ENCODE measurements at regions not wholly inside any gene's neighbourhood (a gene's known extent, or its start where the extent isn't known, plus 50 kb on each side); places are given as distances from the start of the nearest gene placed in this dataset.
"Not testable (repeated sequence)": the region's sequence is repeated elsewhere in the genome, so short reads cannot be mapped to it uniquely, and the experiment has no call there.

DNA sequence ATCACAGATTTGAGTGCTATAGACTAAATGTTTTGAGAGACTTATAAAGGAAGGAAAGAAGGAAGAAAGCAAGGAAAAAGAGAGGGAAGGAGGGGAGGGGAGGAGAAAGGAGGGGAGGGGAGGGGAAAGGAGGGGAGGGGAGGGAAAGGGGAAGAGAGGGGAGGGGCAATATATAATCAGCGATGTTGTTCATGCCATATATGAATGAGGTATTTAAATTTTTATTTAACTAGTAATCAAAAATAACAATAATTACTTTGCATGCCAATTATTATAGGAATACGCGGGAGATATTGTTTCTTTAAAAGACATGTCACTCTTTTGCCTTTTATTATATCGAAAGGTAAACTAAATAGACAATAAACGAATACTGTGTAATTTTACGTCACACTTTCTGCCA, 1029.7 kb downstream of the FAT4 start:
- no peak for DNase-seq (ENCODE audit: low spot score)

DNA sequence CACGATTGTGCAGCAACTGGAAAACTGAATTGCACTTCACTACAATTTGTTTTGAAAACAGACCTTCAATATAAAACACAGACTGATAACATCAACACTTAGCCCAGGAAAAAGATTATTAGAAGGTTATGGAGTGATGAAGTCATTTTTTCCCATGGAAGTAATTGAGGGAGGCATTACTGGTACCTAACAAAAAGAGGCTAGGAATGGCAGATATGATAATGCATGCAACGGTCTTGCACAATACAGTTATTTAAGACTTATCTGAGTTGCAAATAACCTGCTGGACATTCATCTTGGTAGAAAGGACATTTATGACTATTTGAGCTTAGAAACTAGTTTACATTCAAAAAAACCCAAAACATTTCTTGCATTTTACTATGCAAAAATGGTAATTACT, 1031.9 kb downstream of the FAT4 start:
- DNase-seq (ENCODE audit: low spot score), result no peak

DNA sequence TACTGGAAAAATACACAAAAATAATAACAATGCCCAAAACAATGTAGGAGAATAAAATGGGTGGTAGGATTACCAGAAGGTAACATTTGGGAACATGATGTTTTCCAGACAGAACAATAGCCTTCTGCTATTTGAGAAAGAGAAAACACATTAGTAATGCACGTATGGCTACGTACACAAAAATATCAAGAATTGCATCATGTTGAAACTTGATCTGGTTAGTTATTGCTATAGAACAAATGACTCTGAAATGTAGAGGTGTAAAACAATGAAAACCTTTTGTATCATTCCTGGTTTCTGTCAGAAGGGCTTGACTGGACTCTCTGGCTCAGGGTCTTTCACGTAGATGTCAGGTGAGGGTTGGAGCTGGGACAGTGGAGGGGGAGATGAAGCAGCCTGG, 1040.0 kb downstream of the FAT4 start:
- DNase-seq (ENCODE audit: low spot score), result no peak

DNA sequence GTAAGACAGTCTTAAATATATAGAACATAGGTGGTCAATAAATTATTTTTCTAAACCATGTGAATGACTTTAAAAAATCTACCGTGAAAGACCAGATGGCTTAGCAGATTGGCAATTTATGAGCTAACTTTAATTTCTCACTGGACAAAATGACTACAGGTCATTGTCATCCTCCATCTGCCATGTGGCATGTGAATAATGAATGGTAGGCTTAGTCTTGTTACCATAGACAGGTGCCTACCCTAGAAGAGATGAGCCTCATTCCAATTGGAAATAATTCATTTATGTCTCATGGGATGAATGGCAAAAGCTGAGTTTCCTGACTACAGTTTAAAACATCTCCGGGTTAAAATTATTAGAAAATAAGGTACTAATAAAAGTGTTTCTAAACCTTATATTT, 1043.3 kb downstream of the FAT4 start:
- no peak for DNase-seq (ENCODE audit: low spot score)

DNA sequence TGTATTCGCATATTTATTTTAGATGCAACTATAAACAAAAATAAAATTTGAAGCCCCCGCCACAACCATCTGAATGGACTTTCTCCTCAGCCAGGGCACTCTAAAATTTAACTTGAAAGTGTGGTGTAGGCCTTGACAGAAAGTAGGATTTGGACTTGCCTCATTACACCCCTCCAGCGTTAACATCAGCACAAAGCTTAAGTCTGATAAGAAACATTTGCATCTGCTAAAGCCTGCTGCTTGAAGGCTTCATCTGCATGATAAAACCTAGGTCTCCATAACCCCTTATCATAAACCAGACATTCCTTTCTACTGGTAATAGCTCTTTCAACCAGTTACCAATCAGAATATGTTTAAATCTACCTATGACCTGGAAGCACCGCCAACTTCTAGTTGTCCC, 1046.5 kb downstream of the FAT4 start:
- no peak for DNase-seq (ENCODE audit: low spot score)

DNA sequence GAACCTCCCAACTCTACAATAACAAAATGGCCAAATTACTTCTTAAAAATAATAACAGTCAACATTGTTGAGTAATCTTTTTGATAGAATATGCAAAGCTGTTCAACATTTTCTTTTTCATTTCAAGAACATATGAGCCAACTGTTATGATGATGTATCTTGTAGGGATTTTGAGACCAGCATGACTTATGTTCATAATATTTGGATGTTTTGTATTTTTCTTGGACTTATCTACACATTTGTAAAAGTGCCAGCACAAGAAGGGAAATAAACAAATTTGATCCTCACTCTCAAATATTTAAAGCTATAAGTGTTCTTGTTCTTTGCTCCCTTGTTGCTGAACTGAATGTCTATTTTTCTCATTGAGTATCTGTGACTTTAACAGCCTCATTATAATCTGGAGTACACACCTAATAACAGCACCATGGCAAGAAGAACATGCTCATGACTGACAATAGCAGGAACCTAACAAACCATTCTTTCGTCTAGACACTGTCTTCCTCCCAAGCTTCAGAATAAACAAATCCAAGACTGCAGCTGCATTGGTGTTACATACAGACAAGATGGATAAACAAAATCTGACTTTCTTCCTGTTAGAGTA, 1049.7 kb downstream of the FAT4 start:
- DNase-seq (ENCODE audit: low spot score), result no peak

DNA sequence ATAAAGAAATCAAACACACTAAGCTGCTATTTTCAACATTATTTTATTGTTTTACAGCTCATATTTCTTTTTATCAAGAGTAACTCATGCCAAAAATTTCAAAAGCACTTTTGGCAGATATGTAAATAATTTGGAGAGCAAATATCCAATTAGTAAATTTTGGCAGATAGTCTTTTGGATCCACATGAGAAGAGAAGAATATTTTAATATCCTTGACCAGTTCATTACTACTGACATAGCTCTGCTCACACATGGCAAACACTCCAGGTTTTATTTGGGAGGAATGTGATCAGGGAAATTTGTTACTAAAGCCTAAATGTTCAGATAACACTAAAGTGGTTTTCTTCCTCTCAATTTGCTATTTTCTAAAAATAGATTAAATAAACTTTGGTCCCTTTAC, 1054.3 kb downstream of the FAT4 start:
- DNase-seq (ENCODE audit: low spot score), result no peak

DNA sequence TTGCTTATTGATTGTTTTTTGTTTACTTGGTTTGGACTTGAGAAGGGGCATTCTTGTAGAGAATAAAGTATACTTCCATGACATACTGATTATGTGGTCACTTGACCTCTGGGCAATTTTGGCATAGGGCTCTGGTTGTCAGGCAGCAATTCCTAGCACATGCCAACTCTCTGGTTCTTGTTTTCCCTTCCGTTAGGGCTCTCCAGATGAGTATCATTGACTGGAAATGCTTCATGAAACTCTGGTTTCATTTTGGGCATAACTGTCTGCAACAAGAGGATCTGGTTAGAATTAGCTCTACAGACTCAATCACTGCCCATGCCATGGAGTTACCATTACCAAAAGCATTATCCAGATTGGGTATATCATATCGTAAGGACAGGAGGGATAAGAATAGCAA, 1057.9 kb downstream of the FAT4 start:
- DNase-seq (ENCODE audit: low spot score), result no peak

DNA sequence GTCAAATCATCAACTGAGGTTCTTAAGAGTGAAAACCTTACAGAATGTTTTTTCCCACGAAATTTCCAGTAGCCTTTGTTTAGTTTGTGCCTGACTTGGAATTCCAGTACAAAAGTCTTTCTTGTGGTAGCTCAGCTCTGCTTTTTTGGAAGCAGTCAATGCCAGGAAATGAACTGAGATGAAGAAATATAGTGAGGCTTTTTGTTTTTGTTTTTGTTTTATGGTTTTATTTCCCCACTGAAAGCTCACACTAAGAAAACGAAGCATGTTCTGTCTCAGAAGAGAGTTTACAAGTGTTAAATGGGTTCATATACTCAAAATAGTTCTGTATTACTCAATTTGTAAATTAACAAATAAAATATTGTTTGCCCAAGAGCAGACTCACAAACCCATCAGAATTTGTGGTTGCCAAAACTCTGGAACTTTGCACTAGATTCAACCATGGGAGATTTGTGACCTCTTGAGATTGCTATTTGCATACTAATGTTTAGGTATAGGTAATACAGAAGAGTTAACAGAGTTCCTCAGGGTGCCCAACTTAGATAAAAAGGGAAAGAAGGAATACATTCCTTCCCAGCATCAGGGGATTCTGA, 1060.8 kb downstream of the FAT4 start:
- no peak for DNase-seq (ENCODE audit: low spot score)

DNA sequence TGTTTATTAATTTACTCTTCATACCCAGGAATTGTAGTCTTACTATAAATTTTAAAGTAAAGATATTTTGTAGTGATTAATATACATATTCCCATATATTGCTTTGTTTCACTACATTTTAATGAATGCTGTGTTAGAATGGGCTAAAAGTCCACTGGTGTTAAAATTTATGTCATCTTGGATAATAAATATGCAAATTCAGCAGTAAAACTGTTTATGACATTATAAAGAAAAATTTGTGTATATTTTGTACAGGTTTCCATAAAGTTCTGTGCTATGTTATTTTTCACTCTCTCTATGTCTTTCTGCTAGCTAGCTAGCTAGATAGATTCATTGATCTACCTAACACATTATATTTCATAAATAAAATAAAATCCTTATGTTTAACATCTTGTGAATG, 1071.2 kb downstream of the FAT4 start:
- no peak for DNase-seq (ENCODE audit: low spot score)

DNA sequence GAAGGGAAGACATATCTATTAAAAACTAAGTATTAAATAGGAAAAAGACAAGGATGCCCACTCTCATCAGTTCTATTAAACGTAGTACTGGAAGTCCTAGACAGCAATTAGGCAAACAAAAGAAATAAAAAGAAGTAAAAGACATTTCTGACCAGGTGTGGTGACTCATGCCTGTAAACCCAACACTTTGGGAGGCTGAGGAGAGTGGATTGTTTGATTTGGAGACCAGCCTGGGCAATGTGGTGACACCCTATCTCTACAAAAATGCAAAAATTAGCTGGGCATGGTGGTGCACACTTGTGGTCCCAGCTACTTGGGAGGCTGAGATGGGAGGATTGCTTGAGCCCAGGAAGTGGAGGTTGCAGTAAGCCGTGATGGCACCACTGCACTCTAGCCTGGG, 1071.8 kb downstream of the FAT4 start:
- DNase-seq (ENCODE audit: low spot score), result no peak

DNA sequence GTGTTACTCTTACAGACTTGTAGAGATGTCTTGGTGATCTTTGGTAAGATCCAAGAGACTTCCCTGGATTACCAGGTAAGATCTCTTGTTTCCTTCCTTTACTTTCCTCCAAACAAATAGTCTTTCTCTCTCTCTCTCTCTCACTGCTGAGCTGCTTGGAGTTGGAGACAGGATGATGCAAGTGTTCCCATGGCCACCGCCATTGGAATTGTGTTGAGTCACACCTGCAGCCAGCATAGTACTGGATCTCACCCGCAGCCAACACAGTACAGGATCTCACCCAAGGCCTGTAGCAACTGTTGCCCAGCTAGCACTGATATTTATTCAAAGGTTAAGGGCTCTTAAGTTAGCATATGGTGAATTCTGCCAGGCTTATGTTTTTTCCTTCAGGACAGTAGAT, 1080.9 kb downstream of the FAT4 start:
- DNase-seq (ENCODE audit: low spot score), result no peak

DNA sequence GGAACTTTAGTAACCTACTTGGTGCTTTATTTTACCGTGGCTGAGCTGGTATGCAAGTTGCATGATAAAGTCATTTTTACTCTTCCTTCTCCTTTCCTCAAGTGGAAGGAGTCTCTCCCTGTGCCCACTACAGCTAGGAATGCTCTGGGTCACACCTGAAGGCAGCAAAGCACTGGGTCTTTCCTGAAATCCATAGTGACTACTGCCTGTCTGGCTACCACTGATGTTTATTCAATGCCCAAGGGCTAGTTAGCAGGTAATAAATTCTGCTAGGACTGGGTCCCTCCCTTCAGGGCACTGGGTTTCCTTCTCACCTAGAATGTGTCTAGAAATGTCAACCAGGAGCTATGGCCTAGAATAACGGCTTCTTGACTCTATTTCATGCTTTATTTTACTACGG, 1081.4 kb downstream of the FAT4 start:
- no peak for DNase-seq (ENCODE audit: low spot score)

DNA sequence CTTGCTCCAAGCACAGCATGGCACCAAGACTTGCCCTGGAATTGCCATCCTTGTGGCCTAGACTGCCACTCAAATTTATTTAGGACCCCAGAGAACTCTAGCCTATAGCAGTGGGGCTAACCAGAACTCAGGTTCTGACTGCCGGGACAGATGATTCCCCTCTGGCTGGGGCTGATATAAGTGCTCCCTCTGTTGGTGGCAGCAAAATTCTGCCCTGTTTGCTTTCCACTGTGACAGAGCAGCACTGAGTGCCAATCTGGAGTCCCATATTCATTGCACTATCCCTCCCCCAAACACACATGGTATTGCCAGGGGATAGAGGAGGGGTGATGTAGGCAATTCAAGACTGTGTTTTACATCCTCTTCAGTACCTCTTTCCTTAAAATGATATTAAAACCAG, 1081.9 kb downstream of the FAT4 start:
- DNase-seq (ENCODE audit: low spot score), result no peak

DNA sequence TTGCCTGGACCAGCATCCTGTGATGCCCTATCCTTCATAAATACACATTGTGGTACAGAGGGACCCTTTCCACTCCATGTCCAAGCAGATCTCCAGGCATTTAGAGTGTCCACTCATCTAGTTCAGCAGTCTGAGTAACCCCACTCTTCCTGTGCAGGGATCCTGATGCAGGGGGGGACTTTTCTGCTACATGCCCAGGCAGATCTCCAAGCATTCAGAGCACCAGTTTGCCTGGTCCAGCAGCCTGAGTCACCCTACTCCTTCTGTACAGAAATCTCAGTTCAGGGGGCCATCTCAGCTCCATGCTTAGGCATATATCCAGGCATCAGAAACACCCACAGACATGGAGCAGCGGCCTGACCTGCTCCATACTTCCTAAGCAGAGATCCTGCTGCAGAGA, 1089.8 kb downstream of the FAT4 start:
- DNase-seq (ENCODE audit: low spot score), result peak; percentile 7

DNA sequence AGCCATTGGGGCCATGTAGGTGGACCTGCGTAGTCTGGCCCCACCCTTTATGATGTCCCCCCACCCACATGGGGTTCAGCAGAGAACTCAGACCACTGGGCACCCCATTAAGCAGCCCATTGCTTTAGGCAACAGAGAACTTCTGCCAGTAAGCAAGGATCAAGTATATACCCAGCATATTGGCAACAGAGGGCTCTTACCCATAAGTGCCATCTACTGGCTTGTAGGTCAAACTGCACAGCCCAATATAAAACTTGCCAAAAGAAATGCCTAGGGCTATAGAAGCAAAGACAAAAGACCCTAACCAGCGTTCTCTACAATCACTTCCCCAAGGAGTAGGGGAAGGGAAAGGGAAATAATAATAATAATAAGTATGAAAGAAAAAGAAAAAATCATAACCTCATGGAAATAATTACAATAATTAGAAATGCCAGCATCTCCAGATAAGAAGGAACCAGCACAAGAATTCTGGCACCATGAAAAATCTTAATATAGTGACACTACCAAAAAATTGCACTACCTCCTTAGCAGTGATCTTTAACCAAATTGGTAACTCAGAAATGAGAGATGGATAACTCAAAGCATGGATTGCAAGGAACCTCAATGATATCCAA, 1090.7 kb downstream of the FAT4 start:
- no peak for DNase-seq (ENCODE audit: low spot score)

DNA sequence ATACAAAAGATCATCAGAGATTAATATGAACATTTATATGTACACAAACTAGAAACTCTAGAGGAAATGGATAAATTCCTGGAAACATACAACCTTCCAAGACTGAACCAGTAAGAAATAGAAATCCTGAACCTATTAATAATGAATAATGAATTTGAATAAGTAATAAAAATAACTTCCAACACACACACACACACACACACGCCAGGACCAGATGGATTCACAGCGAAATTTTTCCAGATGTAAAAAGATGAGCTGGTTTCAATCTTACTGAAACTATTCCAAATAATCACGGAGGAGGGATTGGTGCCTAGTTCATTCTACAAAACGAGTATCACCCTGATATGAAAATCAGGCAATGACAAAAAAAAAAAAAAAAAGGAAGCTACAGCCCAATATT, 1095.0 kb downstream of the FAT4 start:
- no peak for DNase-seq (ENCODE audit: low spot score)

DNA sequence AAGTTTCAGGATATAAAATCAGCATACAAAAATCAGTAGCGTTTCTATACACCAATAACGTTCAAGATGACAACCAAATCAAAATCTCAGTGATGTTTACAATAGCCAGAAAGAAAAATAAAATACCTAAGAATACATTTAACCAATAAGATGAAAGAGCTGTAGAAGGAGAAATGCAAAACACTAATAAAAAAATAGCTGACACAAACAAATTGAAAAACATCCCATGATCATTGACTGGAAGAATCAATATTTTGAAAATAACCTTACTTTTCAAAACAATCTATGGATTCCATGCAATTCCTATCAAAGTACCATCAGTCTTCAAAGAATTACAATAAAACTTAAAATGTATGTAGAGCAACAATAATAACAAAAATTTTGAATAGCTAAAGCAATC, 1096.3 kb downstream of the FAT4 start:
- DNase-seq (ENCODE audit: low spot score), result no peak

DNA sequence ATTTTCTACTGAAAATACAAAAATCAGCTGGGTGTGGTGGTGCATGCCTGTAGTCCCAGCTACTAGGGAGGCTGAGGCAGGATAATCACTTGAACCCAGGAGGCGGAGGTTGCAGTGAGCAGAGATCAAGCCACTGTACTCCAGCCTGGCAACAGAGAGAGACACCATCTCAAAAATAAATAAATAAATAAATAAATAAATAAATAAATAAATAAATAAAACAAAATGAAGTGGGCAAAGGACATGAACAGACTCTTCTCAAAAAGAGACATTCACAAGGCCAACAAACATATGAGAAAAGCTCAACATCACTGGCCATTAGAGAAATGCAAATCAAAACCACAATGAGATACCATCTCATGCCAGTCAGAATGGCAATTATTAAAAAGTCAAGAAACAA, 1097.6 kb downstream of the FAT4 start:
- not testable (repeated sequence) for DNase-seq (ENCODE audit: low spot score)

DNA sequence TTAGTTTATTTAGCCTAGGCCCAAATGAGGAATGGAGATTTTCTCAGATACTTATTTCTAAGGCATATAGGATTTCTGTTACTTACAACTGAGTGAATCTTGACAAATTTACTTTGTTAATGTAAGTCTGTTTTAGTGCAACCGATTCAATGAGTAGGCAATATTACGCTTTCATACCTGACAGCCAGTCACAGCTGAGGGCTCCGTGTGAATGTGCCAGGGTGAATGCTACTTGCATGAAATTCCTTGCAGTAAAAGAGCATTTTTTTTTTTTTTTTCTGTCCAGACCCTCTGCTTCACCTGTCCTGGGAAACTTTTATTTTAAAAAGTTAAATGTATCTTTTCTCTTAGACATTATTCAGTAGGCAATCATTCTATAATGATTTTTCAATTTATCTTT, 1100.0 kb downstream of the FAT4 start:
- no peak for DNase-seq (ENCODE audit: low spot score)

DNA sequence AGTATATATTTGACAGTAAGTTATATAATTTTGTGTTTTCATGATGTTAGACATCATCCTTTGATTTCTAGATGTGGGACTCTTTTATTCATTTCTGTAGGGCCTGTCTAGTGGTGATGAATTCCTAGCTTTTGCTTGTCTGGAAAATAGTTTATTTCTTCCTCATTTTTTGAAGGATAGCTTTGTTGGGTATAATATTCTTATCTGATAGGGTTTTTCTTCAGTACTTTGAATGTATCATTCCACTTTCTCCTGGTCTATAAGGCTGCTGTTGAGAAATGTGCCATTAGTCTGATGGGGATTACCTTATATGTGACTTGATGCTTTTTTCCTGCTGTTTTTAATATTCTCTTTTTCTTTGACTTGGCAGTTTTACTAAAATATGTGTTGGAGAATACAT, 1104.5 kb downstream of the FAT4 start:
- DNase-seq (ENCODE audit: low spot score), result no peak

DNA sequence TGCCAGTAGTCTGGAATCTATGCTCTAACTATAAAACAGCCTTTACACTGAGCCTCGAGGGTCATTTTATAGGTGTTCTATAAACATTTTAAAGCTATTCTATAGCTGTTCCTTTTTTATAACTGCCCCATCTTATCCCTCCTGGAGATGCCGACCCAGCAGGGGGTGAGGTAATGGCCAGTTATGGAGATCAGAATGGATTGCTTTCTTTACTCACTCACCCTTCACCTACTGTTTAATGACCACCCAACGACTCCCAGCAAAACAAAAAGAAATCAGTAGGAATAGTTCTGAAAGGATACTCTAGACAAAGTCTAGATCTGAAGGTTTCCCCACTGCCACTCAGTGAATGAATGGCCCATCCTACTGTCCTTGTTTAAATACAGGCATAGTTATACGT, 1113.1 kb downstream of the FAT4 start:
- DNase-seq (ENCODE audit: low spot score), result no peak

DNA sequence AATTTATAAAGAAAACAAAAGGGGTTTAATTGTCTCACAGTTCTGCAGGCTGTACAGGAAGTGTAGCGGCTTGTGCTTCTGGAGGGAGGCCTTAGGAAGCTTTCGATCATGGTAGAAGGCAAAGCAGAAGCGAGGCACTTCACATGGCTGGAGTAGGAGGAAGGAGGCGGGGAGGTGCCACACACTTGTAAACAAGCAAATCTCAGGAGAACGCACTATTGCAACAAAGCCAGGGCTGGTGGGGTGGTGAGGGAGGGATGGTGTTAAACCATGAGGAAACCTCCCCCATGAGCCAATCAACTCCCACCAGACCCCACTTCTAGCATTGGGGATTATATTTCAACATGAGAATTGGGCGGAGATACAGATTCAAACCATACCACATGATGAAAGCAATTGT, 1116.3 kb downstream of the FAT4 start:
- DNase-seq (ENCODE audit: low spot score), result no peak

DNA sequence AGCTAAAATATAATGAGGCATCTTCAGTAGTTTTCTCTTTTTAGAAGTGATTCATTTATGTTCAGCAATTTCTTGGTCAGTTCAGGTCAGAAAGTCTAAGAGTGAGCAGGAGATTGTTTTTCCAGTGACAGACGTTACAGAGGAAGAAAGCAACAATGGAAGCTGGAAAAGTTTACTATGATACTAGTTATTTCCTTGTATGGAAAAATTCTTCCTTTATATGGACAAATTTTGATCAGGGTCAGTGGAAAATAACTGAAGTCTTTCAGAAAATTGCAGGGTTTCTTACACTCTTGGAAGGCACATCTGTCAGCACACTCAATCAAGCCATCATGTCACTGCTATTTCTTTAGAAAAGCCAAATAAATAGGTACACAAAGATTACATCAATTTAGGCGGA, 1120.7 kb downstream of the FAT4 start:
- DNase-seq (ENCODE audit: low spot score), result no peak

All from AG08395 (cell line).